Colon (tissue), 2 donors: ENCODE measurements at regions not wholly inside any gene's neighbourhood (a gene's known extent, or its start where the extent isn't known, plus 50 kb on each side); places are given as distances from the start of the nearest gene placed in this dataset.

Source experiments
- FAIRE-seq: peaks from 2 replicates; lab custom pipeline; 2012; peaks lifted over from hg19 to GRCh38; lab: Jason Lieb, UNC
- donor health status: control.
- donor health status: control.

GRCh38 chr5:2240118-2240904 lies 357.6 kb upstream of the IRX4 start:
- no peak for FAIRE-seq

DNA sequence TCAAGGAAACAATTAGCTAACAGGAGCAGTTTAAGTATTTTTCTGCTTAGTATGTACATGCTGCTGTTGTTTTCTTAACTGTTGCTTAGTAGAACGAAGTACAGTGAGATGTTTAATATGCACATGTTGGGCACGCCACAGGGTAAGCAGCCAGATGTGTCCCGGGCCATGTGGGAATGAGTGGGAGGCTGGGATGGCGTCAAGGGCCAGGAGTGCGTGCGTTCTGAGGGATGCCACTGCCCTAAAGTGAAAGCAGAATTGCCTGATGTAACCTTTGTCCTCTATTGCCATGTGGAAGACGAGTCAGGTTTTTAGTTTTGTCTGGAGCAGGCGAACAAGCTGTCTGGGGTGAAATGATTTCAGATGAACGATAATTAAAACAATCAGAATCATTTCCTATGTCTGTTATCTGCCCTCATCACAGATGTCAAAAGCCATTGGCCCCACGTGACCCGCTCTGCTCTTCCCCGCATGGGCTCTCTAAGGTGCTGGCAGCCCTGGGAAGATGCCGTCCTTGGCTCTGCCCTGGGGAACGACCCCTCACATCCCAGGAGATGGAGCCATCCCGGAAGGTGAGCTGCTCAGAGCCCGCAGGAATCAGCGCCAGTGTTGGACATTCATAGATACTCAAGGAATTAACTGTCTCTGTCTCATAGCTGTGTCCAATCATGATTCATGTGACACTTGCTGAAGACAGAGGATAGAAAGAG lies 356.6 kb upstream of the IRX4 start:
- no peak for FAIRE-seq

DNA sequence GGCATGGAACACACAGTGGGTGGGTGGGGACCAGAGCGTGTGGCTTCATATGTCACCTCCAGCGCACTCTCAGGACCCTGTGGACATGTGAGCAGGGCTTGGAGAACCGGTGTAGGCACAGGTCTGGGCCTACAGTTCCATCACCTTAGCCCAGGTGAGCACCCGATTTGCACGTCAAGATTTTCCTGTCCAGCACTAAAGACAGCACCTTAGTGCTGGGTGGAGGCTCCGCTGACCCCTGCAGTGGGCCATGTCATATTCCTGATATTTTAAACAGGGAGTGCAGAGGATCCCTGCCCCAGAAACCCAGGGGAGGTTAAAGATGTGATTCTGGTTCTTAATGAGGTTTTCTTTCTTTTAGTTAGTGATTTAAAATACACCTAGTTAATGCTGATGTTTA lies 356.0 kb upstream of the IRX4 start:
- FAIRE-seq = no peak

GRCh38 chr5:2227433-2227832 lies 344.7 kb upstream of the IRX4 start:
- FAIRE-seq = no peak

DNA sequence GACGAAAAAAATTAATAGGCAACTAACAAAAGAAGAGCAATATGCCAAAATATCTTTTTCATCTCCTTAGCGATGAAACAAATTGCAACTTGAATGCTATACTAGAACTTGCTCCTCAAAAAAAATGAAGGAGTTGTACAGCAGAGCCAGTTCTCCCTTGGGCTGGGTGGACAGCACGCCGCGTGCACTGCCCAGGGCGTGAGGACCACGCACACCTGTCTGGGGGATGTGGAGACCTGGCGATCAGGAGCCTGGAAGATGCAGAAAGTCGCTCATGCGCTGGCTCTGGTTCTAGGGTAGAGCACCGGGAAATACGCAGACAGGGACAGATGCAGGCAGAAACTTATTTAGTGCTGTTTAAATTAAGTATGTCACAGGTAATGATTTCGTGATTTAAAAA lies 342.0 kb upstream of the IRX4 start:
- FAIRE-seq = no peak

GRCh38 chr5:2223303-2223702 lies 340.6 kb upstream of the IRX4 start:
- no peak for FAIRE-seq

DNA sequence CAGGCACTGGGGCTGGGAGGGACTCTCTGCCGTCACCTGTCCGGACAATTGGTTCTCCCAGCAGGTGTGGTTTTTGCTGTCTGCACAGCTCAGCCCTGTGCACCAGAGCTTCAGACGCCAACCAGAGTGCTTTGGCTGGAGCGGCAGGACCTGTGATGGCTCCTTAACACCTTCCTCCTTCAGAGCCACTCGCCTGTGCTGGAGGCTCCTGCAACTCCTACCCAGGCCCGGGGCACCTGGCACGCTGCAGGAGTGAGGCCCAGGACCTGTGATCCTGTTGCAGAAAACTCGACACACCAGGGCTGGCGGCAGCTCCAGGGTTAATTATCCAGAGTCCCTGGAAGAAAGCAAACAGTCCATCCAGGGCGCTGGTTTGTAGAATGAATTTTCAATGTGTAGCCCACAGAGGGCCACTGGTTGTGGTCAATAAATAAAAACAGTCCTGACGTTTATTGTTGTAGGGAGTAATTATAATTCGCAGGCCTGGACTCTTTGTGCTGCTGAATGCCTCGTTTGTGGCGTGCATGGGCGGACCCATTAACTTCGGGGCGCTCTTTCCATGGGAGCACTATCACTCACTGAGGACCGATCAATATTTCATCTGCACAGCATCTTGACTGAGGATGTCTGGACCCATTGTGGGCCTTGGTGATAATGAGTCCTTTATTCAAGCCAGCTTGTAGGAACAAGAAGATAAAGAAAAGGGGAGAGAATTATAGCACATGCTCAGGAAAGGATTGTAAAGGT lies 339.7 kb upstream of the IRX4 start:
- FAIRE-seq = no peak

GRCh38 chr5:2221450-2221849 lies 338.7 kb upstream of the IRX4 start:
- FAIRE-seq = no peak

- no peak for FAIRE-seq
Observed at GRCh38 chr5:2220741-2221140, 338.0 kb upstream of the IRX4 start.

DNA sequence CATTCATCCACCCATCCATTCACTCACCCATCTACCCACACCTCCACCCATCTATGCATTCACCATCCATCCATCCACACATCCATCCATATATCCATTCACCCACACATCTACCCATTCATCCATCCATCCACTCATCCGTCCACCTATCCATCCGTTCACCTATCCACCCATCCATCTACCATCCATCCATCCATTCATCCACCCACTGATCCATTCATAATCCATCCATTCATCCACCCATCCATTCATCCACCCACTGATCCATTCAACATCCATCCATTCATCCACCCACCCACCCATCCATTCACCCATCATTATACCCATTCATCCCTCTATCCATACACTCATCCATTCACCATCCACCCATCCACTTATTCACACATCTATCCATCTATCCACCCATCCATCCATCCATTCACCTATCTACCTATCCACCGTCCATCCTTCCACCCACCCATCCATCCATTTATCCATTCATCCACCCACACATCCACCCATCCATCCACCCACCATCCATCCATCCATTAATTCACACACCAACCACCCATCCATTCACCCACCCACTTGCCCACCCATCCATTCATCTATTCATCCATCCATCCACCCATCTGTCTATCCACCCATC lies 336.5 kb upstream of the IRX4 start:
- no peak for FAIRE-seq

DNA sequence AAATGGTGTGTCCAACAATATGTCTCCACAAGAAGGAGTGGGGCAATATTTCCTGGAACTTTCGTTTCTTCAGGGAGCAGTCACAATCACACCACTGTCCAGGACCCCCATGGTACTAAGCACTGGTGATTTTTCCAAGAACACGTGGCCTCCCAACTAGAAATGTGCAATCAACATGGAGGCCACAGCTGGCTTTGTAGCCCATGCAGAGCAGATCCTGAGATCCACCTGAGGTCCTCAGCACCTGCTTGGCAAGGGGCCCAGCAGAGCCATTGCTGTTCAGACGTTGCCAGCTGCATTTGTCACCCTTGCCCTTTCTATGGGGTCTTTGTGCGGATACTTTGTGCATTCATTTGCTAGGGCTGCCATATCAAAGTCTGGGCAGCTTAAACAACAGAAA lies 334.5 kb upstream of the IRX4 start:
- no peak for FAIRE-seq

GRCh38 chr5:2214910-2215590 lies 332.3 kb upstream of the IRX4 start:
- no peak for FAIRE-seq

DNA sequence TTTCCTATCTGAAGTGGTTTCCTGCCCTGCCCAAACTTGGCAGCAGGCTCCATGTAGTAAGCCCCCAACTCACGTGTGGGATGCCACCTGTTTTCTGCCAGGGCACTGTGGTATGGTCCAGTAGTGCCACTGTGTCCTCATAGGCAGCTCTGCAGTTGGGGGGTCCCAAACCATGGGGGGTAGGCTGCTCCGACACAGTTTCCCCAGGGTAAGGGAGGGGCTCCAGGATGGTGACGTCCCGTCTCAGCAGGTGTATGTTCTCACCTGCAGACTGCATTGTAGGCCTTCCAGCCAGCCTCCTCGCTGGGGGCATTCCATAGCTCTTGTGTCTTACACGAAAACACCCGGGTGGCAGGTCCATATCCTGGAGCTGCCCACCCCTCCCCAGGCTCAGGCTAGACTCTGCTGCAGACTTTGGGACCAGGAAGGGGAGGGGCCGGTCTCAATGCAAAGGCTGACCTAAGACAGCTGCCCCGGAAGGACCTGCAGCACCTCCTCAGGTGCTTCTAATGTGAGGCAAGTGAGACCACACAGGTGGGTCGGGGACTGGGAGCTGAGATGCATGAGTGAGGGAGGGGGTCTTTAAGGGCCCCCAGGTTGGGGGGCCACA lies 330.5 kb upstream of the IRX4 start:
- no peak for FAIRE-seq

DNA sequence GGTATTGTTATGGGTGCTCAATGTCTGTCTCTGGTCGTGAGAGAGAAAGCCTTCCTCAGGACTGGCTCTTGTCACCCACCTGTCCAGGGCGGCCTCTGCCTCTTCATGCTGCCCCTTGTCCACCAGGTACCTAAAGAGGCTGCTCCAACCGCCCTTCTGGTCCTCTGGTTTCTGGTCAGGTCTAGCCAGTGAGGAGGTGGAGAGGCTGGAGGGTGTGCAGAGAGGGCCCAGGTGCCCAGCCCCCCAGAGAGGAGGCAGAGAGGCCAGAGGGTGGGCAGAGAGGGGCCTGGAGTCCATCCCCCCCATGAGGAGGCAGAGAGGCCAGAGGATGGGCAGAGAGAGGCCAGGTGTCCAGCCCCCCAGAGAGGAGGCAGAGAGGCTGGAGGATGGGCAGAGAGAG lies 329.8 kb upstream of the IRX4 start:
- no peak for FAIRE-seq

GRCh38 chr5:2208239-2208544 lies 325.5 kb upstream of the IRX4 start:
- FAIRE-seq = no peak

DNA sequence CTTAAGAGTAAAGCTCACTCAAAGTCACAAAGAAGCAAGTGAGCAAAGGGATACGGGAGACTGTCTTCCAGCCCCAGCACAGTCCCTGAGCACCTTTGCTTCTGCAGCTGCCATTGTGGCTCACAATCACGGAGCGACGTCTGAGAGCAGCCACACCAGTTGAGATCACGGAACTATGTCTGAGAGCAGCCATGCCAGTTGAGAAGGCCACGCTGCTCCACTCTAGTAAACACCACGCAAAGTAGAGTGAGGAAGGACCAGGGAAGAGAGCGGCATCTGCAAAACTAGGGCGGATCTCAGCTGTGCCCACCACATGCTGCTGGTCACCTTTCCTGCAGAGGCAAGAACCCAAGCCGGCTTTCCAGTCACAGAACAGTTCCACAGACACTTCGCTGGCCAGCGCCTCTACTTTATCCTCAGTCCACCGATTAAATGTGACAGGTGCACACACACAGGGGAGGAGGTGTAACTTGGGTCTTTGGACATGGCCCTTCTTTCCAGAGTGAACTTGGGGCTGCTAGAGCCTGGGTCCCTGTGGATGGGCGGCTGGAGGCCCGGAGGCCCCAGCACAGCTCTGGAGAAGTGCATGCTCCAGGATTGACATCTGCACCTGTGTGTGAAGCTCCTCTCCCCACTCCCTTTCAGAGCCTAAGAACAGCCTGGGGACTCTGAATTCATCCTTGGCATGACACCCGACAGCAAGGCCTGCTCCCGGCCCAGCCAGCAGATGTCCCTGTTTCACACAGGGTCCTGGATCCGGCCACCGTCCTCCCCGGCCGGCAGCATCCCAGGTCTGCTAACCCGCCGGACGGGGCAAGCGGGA lies 324.9 kb upstream of the IRX4 start:
- no peak for FAIRE-seq

GRCh38 chr5:2207109-2207399 lies 324.3 kb upstream of the IRX4 start:
- FAIRE-seq = no peak

- FAIRE-seq = no peak
Observed at GRCh38 chr5:2206293-2207108, 323.8 kb upstream of the IRX4 start.

DNA sequence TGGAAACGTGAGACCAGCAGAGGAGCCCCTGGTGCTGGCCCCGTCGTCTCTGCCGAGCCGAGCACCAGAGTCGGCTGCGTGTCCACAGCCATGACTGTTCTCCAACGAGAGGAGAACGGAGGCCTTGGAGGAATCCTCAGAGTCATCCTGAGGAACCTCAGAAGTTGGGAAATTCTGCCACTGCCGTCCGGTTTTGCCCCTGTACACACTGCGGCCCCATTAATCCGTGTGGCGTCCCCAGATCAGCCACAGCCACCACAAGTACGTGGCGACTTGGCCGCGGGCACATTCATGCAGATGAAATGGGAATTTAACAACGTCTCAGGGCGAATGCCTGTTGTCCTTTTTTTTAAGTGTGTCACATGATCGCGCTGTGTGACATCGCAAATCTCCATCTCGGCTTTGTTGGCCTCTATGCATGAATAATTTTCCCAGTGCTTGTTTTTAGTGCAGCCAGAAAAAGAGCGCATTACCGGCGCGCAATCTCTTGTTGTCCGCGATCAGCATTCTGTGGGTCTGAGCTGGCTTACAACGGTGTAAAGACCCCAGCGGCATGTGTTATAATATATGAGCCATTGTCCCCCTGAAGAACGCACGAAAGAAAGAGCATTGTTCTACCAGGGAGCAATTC lies 323.0 kb upstream of the IRX4 start:
- no peak for FAIRE-seq

DNA sequence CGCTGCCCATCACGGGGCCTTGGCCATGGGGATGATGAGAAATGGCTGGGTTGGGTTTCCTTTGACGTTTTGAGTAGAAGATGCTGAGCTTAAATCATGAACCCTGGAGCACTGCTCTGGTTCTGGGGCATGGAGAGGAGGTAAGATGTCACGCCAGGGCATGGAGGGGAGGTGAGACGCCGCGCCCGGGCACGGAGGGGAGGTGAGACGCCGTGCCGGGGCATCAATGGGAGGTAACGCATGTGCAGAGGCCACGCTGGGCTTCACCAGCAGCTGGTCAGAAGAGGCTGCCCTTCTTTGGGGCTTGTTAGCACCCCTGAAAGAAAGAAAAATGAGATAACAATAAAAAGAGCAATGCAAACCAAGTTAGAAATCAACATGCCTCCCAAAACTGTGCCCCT lies 322.5 kb upstream of the IRX4 start:
- FAIRE-seq = no peak
